NCI-H146 treated with DMSO at 0.1 percent for 48 hours (cell line): ENCODE measurements at regions not wholly inside any gene's neighbourhood (a gene's known extent, or its start where the extent isn't known, plus 50 kb on each side); places are given as distances from the start of the nearest gene placed in this dataset.

Experiments used
- DNase-seq: peaks from one replicate; lab custom pipeline; 2025; ENCODE audit not compliant: unreplicated experiment; lab: John Stamatoyannopoulos, UW

DNA sequence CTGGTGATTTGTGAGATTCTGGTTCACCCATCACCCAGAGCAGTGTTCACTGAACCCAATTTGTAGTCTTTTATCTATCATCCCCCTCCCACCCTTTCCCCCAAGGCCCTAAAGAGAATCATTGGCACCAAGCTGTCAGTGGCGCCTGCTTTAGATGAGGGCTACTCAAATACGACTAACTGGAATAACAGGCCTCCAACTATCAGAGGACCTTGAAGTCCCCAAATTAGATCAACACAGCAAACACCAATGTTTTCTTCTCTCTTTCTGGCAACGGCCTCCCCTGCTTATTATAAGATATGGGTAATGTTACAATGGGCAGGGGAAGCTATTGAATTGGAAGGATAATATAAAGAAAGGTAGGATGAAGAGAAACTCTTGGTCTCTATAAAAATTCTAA lies 232.3 kb downstream of the SCG2 start:
- no peak for DNase-seq

DNA sequence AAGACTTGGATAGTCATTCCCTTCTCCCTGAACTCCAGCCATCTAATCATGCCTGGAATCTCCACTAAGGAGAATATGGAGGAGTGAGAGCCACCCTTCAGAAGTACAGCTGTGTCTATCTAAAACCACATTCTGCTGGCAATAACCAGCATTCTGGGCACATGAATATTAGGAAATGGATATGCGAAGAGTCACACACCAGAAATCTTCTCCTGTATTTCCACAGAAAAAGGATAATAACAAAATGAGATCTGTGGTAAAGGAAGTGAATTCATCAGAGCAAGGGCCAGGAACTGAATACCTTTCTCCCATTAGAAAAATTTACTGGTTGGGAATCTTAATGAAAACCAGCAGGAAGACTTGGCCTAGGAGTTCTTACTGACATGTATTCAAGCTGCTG lies 218.8 kb downstream of the SCG2 start:
- no peak for DNase-seq

DNA sequence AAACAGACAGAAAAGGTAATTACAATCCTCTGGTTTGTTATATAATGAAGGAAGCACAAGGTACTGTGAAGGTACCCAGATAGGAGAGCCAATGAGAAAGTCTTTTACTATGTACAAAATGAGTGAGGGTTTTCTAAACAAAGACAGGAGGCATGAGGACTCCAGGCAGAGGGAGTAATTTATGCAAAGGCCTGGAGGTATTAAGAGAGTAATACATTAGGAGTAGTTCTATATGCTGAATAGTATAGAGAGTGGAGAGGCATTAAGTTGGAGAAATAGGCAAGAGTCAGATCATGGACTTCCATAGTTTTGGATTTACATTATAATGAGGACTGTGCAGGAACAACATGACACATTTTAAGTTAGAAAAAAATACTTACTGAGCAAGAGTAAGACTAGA lies 216.0 kb downstream of the SCG2 start:
- DNase-seq, result no peak

DNA sequence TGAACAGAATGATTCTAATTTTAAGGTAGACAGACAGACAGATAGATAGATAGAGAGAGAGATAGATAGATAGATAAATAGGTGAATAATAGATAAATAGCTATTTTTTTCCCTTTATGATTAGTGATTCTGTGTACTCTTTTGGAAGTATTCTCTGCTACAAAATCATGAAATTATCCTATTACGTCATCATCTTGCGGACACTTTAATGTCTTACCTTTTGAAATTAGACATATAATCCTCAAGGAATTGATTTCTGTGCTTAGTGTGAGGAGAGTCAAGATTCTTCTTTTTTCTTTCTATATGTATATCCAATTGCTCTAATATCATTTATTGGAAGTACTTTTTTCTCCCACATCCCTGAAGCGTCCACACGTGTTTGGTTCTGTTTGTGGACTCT lies 215.2 kb downstream of the SCG2 start:
- DNase-seq, result no peak

DNA sequence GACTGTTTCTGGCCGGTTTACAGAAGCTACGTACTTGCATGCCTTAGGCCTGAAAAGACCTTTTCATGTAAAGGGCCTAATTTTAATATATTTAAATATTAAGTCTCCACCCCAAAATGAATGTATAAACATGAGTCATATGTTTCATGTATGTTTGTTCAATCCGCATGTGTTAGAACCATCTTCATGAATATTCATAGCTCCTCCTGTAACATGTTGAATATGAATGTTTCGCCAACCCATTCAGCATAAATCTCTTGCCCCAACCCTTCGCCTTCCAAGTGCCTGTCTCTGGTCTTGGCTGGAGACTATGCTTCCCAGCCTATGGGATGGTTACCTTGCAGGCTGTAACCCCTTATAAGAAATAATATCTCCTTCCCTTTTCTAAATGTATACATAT lies 212.5 kb downstream of the SCG2 start:
- no peak for DNase-seq

GRCh38 chr2:223396993-223397392 lies 205.2 kb downstream of the SCG2 start:
- no peak for DNase-seq

GRCh38 chr2:223399357-223399957 lies 202.7 kb downstream of the SCG2 start:
- DNase-seq, result no peak

DNA sequence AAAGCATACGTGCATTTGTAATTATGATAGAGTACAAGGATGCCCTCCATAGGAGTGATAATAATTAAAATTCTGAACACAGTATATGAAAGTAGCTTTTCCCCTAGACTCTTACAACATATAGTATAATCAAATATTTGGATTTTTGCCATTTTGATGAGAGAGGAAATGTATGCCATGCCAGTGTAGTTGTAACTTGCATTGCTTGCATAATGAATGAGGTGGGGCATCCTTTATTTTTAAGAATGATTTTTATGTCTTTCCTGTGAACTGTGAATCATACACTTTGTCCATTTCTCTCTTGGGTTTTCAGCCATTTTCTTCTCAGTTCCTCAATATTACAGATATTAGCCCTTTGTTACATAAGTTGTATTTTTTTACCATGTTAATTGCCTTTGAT lies 197.5 kb downstream of the SCG2 start:
- no peak for DNase-seq

DNA sequence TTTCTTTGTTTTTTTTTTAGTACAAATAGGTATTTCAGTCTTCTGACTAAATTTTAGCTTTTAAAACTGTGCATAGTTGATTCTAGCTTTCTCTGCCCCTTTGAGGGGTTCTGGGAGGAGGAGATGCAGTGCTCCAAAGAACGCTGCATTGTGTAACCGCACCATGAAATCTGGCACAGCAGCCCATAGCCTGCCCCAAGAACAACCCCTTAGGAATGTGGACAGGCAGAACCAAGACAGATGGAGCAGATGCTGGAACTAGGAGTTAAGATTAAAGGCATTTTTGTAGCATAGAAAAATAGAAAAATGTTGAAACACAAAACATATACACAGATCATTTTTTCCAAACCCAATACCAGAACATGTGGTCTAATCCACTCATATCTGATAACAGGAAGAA lies 187.5 kb downstream of the SCG2 start:
- no peak for DNase-seq

DNA sequence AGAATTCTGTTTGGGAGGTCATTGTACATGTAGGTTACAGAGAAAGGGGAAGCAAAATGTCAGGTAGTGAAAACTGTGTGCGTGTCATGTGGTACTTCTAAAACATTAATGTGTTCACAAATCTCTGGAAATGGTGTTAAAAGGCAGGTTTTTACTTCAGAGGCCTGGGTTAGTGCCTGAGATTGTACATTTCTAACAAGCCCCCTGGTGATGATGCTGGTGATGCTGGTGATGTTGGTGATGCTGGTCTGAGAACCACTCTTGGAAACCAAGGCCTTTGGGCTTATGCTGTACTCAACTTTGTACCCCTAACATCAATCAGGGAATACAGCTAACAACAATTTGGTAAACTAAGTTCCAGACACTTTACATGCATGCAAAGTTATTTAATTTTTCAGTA lies 187.1 kb downstream of the SCG2 start:
- DNase-seq, result no peak

GRCh38 chr2:223416815-223417610 lies 185.1 kb downstream of the SCG2 start:
- no peak for DNase-seq

- no peak for DNase-seq
Measured at GRCh38 chr2:223418131-223418530, 184.0 kb downstream of the SCG2 start.

- no peak for DNase-seq
Measured at GRCh38 chr2:223418604-223419199, 183.5 kb downstream of the SCG2 start.

GRCh38 chr2:223420048-223420447 lies 182.1 kb downstream of the SCG2 start:
- no peak for DNase-seq

- DNase-seq, result no peak
Measured at GRCh38 chr2:223431479-223431878, 170.7 kb downstream of the SCG2 start.

GRCh38 chr2:223433461-223433860 lies 168.7 kb downstream of the SCG2 start:
- DNase-seq, result no peak

- no peak for DNase-seq
Measured at GRCh38 chr2:223437788-223438187, 164.4 kb downstream of the SCG2 start.

DNA sequence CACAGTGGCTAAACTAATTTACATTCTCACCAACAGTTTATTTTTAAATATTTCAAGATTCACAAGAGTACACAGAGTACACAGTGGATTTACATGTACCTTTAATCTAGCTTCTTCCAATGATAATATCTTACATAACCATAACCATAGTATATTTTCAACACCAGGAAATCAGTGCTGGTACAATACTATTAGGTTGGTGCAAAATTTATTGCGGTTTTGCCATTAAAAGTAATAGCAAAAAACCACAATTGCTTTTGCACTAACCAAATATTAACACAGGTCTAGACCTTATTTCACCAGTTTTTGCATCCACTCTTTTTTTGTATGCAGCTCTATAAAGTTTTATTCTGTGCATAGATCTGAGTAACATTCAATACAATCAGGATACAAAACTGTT lies 163.0 kb downstream of the SCG2 start:
- no peak for DNase-seq

DNA sequence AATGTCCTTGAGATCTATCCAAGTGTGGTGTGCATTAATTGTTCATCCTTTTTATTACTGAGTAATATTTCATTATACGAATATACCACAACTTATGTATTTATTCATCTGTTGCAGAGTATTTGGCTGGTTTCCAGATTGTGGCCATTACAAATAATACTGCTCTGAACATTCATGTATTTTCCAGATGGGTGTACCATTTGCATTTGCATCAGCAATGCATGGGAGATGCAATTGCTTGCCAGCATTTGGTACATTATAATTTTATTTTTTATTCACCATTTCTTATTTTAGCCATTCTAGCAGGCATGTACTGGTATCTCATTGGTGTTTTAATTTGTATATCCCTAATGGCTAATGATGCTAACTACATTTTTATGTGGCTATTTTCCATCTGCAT lies 162.4 kb downstream of the SCG2 start:
- no peak for DNase-seq

GRCh38 chr2:223442847-223443246 lies 159.3 kb downstream of the SCG2 start:
- DNase-seq, result no peak

DNA sequence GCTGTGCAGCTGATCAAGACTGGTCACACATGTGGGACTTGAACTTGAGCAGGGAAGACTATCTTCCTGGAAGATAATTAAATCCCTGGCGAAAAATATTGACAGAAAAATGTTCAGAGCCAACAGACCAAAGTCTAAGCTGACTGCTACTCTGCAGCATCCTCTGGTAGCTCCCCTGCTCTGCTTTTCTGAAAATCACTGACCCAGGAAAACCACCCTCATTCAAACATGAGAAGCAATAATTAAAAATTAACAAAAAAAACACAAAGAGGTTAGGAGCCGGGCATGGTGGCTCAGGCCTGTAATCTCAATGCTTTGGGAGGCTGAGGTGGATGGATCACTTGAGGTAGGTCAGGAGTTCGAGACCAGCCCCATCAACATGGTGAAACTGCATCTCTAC lies 151.9 kb downstream of the SCG2 start:
- DNase-seq, result no peak

DNA sequence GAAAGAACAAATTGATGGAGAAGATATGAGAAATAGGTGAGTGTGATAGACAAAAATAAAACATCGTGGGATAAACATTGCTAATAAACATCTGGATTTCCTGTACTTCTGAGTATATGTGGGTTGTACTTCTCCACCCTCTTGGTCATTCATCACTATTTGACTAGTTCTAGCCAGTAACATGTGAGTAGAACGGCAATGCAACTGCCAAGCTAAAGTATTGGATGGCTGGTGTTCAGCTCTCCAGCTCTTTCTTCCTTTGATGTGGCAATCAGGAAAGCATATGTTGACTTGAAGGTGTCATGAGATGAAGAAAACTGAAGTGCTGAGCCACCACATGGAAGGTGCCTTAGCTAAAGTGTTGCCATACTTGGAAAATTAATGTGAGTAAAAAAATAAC lies 144.9 kb downstream of the SCG2 start:
- DNase-seq, result no peak
